NT2/D1 (cell line): ENCODE measurements at regions not wholly inside any gene's neighbourhood (a gene's known extent, or its start where the extent isn't known, plus 50 kb on each side); places are given as distances from the start of the nearest gene placed in this dataset.

Source experiments
- DNase-seq: peaks from one replicate; pipeline ENCODE4 v3.0.0-alpha.2; 2011; ENCODE audit warnings: low read depth, low spot score
- H3K27me3 ChIP-seq: 2 replicates; pipeline ENCODE4 v1.6.0; 2011; ENCODE audit warnings: mild to moderate bottlenecking; ENCODE audit not compliant: insufficient read length, insufficient read depth
- H3K36me3 ChIP-seq: 2 replicates; pipeline ENCODE4 v1.6.1; 2011; ENCODE audit warnings: mild to moderate bottlenecking, low read length, mixed read lengths; ENCODE audit not compliant: insufficient read depth, insufficient read length
- H3K4me1 ChIP-seq: 2 replicates; pipeline ENCODE4 v1.5.1; 2011; ENCODE audit not compliant: insufficient read depth, insufficient read length
- H3K4me3 ChIP-seq: 2 replicates; pipeline ENCODE4 v1.5.1; 2011; ENCODE audit warnings: low read depth; ENCODE audit not compliant: insufficient read length
- H3K9ac ChIP-seq: 2 replicates; pipeline ENCODE4 v1.6.0; 2011; ENCODE audit warnings: low read depth; ENCODE audit not compliant: insufficient read length
- H3K9me3 ChIP-seq: 2 replicates; pipeline ENCODE4 v1.5.1; 2011; ENCODE audit warnings: mild to moderate bottlenecking, low read length; ENCODE audit not compliant: insufficient read depth
- SUZ12 ChIP-seq: IDR thresholded peaks from 2 replicates; pipeline ENCODE4 v1.6.1; 2011; ENCODE audit not compliant: insufficient read length, insufficient read depth; ENCODE audit errors: extremely low read depth
- YY1 ChIP-seq: IDR thresholded peaks from 2 replicates; pipeline ENCODE4 v1.6.1; 2011; ENCODE audit not compliant: insufficient read length, insufficient read depth
- ZNF274 ChIP-seq: IDR thresholded peaks from 2 replicates; pipeline ENCODE4 v1.6.1; 2011; ENCODE audit warnings: mild to moderate bottlenecking, low read depth, low read length

GRCh38 chr5:10173716-10174115 is 76.0 kb downstream of the ATPSCKMT start:
- Histone ChIP-seq H3K4me1 (no peaks in the 10 kb centered on the region), H3K9me3 (no peaks in the 10 kb centered on the region), H3K4me3 (no peak overlapping the region), H3K36me3 (no peaks in the 10 kb centered on the region), H3K27me3 (no peaks in the 10 kb centered on the region), H3K9ac (no peak overlapping the region)
- TF ChIP-seq YY1 (no peak), SUZ12 (no peak), ZNF274 (no peak)
- DNase-seq, result no peak

DNA sequence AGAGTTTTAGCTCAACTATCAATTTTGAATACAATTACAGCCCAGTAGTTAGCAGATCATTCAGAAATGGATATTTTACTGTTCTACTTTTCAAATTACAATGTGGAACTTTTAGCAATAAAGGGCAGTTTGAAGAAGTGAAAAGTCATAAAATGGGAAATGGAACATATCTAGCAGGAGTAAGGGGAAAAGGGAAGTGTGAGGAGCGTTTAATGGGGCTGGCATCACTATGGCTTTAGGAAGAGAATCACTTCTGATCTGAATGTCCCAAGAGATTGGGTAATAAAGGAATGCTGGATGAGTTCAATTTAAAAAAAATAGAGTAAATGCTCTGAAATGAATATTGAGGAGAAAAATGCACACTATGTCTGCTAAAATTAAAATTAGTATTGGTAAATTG is 77.4 kb downstream of the ATPSCKMT start:
- Histone ChIP-seq H3K27me3 (no peaks in the 10 kb centered on the region), H3K4me3 (no peak overlapping the region), H3K9me3 (no peaks in the 10 kb centered on the region), H3K9ac (no peak overlapping the region), H3K4me1 (no peaks in the 10 kb centered on the region), H3K36me3 (no peaks in the 10 kb centered on the region)
- DNase-seq, result no peak
- no peak for TF ChIP-seq SUZ12
- no peak for TF ChIP-seq YY1
- no peak for TF ChIP-seq ZNF274

GRCh38 chr5:10169359-10169758 is 80.3 kb downstream of the ATPSCKMT start:
- H3K4me1 ChIP-seq, result no peaks in the 10 kb centered on the region
- H3K9me3 ChIP-seq, result peaks cover 5% of the 10 kb centered on the region; the same call in 1 of the 2 replicates
- H3K36me3 ChIP-seq, result no peaks in the 10 kb centered on the region
- TF ChIP-seq SUZ12, result no peak
- TF ChIP-seq YY1, result no peak
- TF ChIP-seq ZNF274, result no peak
- no peak overlapping the region for H3K9ac ChIP-seq
- no peaks in the 10 kb centered on the region for H3K27me3 ChIP-seq
- H3K4me3 ChIP-seq, result no peak overlapping the region
- no peak for DNase-seq

GRCh38 chr5:10168254-10168653 is 81.4 kb downstream of the ATPSCKMT start:
- H3K36me3 ChIP-seq, result no peaks in the 10 kb centered on the region
- H3K9me3 ChIP-seq, result peaks cover 5% of the 10 kb centered on the region; the same call in 1 of the 2 replicates
- H3K4me1 ChIP-seq, result no peaks in the 10 kb centered on the region
- TF ChIP-seq YY1 (no peak), SUZ12 (no peak), ZNF274 (no peak)
- H3K4me3 ChIP-seq, result no peak overlapping the region
- H3K9ac ChIP-seq, result no peak overlapping the region
- DNase-seq, result no peak
- H3K27me3 ChIP-seq, result no peaks in the 10 kb centered on the region

GRCh38 chr5:10167806-10168205 is 81.9 kb downstream of the ATPSCKMT start:
- H3K9me3 ChIP-seq, result peaks cover 5% of the 10 kb centered on the region; the same call in 1 of the 2 replicates
- H3K36me3 ChIP-seq, result no peaks in the 10 kb centered on the region
- H3K4me3 ChIP-seq, result no peak overlapping the region
- H3K27me3 ChIP-seq, result no peaks in the 10 kb centered on the region
- H3K9ac ChIP-seq, result no peak overlapping the region
- TF ChIP-seq ZNF274 (no peak), SUZ12 (no peak), YY1 (no peak)
- DNase-seq, result no peak
- H3K4me1 ChIP-seq, result no peaks in the 10 kb centered on the region

GRCh38 chr5:10166392-10166791 is 83.3 kb downstream of the ATPSCKMT start:
- H3K36me3 ChIP-seq, result no peaks in the 10 kb centered on the region

DNA sequence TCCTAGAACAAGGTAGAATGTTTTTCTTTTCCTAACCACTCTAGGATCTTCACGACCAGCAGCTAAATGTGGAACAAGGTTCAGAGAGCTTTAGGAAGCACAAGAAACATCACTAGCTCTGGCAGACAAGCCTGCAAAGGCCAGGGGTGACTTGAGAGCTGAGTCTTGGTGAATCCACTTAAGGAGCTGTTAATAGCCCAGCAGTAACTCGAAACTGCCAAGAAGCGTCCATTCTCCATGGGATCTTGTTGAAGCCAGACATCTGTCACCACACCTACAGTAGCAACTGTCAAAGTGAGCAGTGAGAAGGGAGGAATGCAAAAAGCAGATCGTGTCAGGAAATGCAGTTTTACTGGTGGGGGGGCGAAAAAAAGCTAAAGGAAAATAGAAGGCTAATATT is 87.2 kb downstream of the ATPSCKMT start:
- TF ChIP-seq ZNF274, result no peak
- peaks cover 5% of the 10 kb centered on the region; the same call in 1 of the 2 replicates for H3K9me3 ChIP-seq
- no peaks in the 10 kb centered on the region for H3K27me3 ChIP-seq
- DNase-seq, result no peak
- no peak overlapping the region for H3K4me3 ChIP-seq
- no peaks in the 10 kb centered on the region for H3K36me3 ChIP-seq
- no peaks in the 10 kb centered on the region for H3K4me1 ChIP-seq
- no peak overlapping the region for H3K9ac ChIP-seq

More at GRCh38 chr5:10166392-10166791, 83.3 kb downstream of the ATPSCKMT start:
- Histone ChIP-seq H3K4me1 (no peaks in the 10 kb centered on the region), H3K4me3 (no peak overlapping the region), H3K27me3 (no peaks in the 10 kb centered on the region), H3K9me3 (peaks cover 5% of the 10 kb centered on the region; the same call in 1 of the 2 replicates), H3K9ac (no peak overlapping the region)
- no peak for TF ChIP-seq YY1
- no peak for TF ChIP-seq SUZ12
- TF ChIP-seq ZNF274, result no peak
- no peak for DNase-seq
